ENCODE measurements at regions not wholly inside any gene's neighbourhood (a gene's known extent, or its start where the extent isn't known, plus 50 kb on each side); places are given as distances from the start of the nearest gene placed in this dataset.
"Not testable (repeated sequence)": the region's sequence is repeated elsewhere in the genome, so short reads cannot be mapped to it uniquely, and the experiment has no call there.

DNA sequence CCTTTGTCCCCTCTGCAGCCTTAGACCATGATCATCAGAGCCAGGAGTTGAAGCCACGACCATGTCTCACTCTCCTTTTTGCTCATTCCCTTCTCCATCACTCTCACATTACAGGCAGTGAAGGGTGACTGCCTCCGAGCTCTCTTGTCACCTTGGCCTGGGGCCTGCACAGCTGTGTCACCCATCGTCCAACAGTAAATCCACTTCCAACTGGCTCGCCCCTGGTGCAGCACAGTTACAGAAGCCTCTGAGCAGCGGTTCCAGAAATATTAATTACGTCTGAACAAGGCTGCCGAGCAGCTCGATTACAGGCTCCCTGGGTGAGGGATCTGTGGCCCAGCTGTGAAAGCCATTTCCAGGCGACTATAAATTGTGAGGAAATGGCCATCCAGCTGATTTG is 528.2 kb downstream of the NR2F2 start:
- no peak for DNase-seq

- no peak for DNase-seq
Measured at GRCh38 chr15:96860741-96861140, 530.2 kb downstream of the NR2F2 start.

- DNase-seq = no peak
Measured at GRCh38 chr15:96867992-96868391, 537.5 kb downstream of the NR2F2 start.

DNA sequence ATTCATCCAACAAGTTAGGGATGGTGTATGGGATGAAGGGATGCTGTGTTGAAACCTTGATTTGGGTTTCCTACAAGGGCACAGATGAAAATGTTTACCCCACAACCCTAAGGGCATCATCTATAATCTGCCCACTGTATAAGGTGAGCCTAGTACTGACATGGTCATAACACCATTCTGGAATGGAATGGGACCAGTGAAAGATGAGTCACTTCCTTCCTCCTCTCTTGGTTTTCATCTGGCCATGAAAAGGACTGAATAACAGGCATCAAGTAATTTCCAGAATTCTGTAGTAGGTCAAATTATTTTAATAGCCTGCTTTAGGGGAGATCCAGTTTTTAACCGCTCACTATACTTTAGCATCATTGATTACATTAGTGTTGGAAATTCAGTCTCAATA is 538.6 kb downstream of the NR2F2 start:
- DNase-seq = no peak

- no peak for DNase-seq
Measured at GRCh38 chr15:96869790-96870189, 539.3 kb downstream of the NR2F2 start.

- DNase-seq = no peak
Measured at GRCh38 chr15:96870580-96870979, 540.1 kb downstream of the NR2F2 start.

DNA sequence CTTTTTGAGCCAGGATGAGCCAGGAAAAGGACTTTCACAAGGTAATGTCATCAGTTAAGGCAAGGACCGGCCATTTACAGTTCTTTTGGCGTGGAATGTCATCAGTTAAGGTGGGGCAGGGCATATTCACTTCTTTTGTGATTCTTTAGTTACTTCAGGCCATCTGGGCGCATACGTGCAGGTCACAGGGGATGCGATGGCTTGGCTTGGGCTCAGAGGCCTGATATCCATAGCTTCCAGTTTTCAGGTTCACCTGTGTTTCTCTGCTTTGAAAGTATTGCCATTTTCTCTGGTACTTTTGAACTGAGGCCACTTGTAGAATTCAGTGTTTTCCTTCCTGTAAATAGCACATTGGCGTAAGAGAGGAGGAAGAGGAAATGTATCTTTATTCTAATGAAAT is 546.9 kb downstream of the NR2F2 start:
- not testable (repeated sequence) for DNase-seq

DNA sequence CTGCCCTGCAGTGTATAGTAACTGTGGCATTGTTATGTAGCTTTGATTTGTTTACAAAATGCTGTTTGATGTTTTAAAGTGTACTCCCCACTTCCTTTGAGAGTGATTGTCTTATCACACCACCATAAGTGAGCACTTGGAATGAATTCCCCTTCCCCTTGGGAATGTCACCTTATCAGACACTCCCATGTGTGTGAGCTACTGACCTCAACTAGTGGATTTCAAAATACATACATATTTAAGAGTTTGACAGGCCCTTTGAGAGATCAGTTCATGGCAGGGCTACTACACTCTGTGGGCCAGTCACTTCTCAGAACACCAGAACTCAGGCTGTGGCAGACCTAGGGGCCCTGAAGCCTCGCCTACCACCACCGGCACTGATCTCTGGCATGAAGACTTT is 547.6 kb downstream of the NR2F2 start:
- no peak for DNase-seq

DNA sequence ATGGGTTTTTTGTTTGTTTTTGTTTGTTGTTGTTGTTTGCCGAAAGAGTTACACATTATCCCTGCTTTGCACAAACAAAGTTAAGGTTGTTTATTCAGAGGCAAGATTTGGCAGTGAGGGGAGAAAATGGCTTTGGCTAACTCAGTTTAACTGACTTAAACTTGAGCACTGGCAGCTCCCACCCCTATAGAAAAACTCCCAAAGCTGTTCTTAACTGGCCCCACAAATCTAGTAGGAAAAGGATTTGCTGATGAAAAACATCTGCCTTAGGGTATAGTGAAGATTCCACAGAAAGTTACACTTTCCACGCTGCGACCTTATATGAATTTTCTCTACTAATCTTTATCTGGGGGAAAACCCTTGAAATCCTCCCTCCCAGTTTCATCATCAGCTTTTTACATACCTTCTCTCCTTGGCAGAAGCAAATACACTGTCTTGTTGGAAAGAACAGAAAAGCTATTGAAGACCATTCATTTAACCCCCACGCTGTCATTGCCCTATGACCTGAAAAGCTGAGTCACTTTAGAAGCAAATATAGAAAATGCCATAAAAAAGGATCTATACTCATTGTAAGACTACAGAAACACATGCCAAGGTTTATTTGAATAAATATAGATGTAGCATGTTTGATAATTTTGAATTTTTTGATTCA is 551.7 kb downstream of the NR2F2 start:
- DNase-seq = no peak

- no peak for DNase-seq
Measured at GRCh38 chr15:96887730-96888129, 557.2 kb downstream of the NR2F2 start.

DNA sequence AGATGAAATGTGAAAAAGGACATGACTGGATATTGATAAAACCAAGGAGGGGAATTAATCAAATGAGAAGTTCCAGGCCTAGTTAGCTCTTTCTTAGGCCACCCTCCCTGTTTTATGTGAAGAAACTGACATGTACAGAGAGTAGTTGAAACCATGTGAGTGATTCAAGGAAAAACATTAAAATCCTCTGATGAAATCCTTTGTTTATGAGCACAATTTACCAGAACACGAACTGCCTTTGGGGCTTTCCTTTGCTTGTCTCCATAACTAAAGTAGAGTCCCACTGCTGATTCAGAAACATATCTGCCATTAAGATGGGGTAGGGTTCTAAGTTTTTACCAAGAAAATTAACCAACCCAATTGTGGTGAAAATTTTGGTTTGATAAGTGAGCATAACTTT is 558.3 kb downstream of the NR2F2 start:
- no peak for DNase-seq

- no peak for DNase-seq
Measured at GRCh38 chr15:96889734-96890480, 559.4 kb downstream of the NR2F2 start.

GRCh38 chr15:96891046-96891445 is 560.5 kb downstream of the NR2F2 start:
- DNase-seq = no peak

DNA sequence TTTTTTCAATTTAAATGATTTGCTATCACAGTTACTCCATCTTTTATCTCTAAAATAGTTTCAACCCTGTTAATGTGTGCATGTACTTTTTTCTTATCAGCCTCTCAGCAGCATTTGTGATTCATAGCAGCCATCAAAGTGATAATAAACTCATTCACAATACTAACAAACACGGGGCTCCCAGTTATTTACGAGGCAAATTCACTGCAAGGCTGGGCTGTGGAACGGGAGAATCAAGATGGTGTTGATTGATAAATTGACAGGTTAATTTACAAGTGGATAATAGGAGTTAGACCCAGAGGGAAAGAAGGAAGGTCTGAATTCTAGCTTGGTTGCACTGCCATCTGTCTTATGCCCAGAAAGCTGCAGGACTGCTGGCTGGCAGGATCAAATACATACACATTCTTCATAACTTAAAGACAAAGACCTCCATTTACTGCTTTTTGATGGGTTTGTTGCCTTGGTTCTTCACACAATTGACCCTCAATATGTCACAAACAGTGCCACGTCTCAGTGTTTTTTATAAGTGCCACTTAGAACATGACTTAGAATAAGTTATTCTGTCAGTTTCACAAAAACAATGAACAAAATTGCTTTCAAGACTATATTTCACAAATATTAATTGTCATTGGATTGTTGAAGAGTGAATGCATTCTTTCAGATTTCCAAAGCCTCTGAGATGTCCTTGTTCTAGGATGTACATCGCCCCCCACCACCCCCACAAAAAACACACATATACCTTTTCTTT is 562.8 kb downstream of the NR2F2 start:
- no peak for DNase-seq

- DNase-seq = no peak
Measured at GRCh38 chr15:96894659-96895058, 564.2 kb downstream of the NR2F2 start.

DNA sequence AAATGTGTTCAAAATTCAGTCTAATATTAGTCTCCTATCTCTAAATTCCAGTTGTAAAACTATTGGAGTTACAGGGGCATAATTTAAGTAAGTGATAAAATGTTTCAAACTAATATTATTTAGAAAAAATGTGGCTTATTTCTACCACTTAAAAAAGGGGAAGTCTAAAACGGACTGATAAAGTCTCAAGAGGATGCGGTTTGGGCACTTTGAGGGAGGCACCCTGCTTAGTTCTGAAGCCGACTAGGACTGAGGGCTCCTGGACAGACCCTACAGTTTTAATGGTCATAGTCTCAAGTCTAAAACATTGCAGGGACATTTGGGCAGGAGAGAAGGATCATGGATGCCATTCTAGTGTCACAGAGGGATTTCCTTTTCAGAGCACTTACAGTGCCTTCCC is 566.3 kb downstream of the NR2F2 start:
- no peak for DNase-seq

DNA sequence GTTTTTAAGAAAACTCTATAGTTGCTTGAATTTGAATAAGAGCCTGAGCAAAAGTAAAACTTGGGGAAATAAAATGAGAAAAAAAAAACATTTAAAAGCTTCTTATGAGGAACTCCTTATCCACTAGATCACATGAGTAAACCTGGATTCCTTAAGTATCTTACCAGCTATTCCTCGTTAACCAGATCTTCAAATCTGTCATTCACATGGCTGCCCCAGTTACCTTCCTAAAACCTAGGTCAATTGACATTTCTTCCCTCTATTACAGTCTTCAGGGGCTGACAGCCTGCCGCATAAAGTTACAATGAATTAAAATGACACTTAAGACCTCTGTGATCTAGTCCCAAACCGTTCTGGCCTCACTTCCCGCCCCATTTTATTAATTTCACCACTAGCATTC is 583.6 kb downstream of the NR2F2 start:
- no peak for DNase-seq

- DNase-seq = no peak
Measured at GRCh38 chr15:96916750-96917149, 586.2 kb downstream of the NR2F2 start.

DNA sequence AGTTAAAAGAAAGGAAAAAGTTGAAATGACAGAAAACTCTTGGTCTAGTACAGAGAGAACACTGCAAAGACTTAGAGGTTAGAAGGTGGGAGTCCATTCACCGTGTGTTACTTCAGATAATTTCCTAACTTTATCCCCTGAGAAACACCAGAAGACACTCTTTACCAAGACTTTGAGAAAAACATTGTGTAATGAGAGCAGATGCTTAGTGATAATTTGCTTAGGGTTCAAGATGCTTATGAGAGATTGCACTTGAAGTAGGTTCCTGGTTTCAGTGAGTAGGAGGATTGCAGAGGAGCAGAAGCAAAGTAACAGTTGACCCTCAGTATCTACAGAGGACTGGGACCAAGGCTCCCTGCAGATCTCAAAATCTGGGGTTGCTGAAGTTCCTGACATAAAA is 594.1 kb downstream of the NR2F2 start:
- DNase-seq = no peak

GRCh38 chr15:96947296-96948229 is 617.1 kb downstream of the NR2F2 start:
- no peak for DNase-seq

DNA sequence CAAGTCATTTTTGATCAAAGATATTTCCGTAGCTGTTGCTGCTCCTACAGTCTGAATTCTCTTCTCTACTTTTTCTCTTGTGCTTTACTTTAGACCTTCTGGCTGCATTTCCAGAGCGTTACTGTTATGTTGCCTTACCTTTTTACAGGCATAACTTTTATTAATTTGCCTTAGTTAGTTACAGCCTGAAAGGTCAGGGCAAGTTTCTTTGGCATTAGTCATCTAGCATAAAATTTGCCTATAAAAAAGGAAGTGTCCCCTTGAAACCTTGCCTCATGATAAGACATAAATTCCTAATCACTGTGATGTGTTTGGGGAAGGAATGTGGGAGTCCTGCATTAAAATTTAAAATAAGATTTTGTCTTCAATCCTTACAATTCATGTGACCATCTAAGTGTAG is 618.5 kb downstream of the NR2F2 start:
- no peak for DNase-seq

DNA sequence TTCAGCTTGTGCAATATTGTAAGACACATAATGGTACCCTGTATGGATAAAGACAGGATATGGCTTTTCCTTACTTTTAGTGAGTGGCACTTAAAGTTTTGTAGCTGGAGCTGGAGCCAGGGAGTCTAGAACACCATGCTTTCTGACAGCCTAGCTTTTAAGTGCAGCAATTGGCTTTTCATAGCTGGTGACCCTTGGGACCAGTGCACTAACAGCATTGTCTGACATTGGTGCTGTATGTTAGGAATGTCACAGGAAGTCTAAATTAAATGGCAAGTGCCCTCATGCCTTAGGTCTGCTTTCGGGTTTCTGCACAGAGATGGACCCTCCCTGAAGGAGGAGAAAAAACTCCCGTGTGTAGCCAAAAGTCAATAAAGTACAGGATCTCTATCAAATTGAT is 628.2 kb downstream of the NR2F2 start:
- no peak for DNase-seq

GRCh38 chr15:96959501-96959900 is 629.0 kb downstream of the NR2F2 start:
- DNase-seq = no peak
